NCI-H2196 treated with DMSO at 0.1 percent for 48 hours (cell line): ENCODE measurements at regions not wholly inside any gene's neighbourhood (a gene's known extent, or its start where the extent isn't known, plus 50 kb on each side); places are given as distances from the start of the nearest gene placed in this dataset.
"Not testable (repeated sequence)": the region's sequence is repeated elsewhere in the genome, so short reads cannot be mapped to it uniquely, and the experiment has no call there.

ENCODE experiments used
- DNase-seq: peaks from one replicate; lab custom pipeline; 2025; ENCODE audit not compliant: unreplicated experiment; lab: John Stamatoyannopoulos, UW

DNA sequence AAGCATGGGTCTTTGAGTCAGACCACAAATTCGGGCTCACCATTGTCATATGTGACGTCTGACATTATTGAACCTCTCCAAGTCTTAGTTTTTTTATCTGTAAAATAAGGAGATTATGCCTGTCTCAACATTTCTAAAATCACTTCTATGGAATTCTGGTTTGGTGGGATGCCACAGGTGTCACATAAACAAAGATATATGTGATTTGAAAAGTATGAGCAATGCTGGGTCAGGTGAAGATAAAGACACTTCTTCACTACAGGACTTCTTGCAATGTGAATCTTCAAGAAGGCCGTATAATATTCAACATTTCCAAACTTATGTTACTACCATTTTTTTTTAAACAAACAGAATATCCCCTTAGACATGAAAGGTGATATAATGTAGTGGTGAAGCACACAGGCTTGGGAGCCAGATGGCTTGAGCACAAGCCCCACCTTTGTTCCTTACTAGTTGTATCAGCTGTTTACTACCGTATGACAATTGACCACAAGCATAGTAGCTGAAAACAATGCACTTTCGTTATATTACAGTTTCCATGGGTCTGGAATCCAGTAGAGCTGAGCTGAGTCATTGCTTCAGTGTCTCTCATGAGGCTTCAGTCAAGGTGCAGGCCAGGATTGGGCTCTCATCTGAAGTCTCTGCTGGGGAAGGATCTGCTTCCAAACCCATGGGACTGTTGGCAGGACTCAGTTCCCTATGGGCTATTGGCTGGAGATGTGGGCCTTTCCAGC lies 87.7 kb downstream of the UTP18 start:
- no peak for DNase-seq

DNA sequence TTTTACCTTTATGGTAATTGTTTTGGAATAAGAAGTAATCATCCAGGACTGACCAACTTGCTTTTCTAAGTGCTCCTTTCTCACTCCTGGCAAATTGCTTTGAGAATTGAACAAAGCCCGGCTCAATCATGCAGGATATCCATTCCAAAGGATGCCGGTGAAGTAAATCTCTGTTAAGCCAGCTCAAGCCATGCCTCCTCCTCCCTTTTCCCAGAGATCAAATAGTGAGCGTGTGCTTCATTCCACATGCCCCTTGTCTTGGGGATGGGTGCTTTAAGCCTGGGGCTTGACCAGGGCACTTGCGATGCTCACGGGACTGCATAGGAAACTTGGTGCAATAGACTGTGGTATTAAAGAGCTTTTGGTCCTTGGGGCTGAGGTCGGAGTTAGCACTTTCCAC lies 90.7 kb downstream of the UTP18 start:
- DNase-seq: no peak

DNA sequence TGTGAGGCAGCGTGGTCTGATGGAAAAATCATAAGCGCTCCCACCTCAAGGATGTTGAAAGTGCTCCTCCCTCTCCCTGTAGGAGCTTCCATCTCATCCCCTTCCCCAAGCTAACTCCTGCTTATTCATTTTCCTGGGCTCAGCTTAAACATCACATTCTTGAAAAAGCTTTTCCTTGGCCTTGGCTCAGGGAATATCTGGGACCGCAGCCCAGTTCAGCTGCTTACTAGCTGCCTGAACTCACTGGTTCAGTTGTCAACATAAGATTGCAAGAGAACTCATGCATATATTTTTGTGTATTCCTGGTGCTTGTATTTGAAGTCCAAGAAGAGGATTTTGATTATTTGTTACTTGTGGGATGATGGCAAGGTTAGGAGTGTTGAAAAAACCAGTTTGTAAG lies 91.5 kb downstream of the UTP18 start:
- no peak for DNase-seq

DNA sequence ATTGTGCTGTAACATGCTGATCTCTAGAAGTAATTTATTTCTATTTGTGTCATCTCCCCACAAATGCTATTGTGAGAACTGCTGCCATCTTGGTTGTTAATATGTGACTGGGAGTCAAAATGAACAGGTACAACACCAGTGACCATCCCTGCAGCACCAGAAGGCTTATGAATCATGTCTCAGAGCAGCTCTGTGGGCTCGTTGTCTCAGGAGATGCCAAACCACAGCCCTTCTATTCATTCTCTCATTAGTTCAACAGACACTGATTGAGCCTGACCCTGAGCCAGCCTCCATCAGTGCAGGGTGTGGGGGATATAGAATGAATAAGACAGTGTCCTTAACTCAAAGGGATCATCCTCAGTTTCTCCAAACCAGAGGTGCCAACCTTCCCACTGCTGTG lies 92.5 kb downstream of the UTP18 start:
- no peak for DNase-seq

DNA sequence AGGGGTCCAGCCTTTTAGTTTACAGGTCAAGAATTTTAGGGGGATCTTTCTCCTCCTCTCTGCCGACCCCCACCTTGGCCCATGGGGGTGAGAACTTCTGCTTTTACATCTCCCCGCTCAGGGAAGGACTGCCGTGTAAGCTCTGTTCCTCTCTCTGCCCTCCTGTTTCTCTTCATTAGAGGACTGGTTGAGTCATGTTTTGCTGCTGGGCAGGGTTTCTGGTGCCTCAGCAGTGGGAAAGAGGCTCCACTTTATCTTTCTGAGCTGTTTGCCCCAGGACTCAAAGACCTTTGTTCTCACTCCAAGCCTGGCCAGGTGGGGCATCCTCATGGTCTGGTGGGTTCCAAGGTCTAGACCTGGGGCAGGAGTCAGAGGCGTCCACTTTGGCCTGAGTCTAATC lies 93.0 kb downstream of the UTP18 start:
- DNase-seq: no peak

DNA sequence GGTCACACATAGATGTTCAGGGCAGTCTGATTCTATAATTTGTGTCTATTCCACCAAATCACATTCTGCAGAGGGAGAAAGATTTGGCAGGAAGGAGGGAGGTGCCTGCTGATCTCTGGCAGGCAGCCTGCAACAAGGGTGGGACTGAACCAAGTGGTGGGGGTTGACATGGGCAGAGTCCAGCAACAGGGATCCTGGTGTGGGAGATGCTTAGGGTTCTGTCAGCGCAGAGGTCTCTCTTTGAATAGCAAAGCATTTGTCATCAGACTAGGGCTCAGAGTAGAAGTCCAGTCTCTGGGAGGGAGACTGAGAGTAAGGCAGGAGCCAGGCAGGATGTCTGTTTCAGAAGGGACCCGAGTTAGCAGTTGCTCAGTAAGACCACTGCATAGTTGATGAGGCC lies 94.6 kb downstream of the UTP18 start:
- no peak for DNase-seq

DNA sequence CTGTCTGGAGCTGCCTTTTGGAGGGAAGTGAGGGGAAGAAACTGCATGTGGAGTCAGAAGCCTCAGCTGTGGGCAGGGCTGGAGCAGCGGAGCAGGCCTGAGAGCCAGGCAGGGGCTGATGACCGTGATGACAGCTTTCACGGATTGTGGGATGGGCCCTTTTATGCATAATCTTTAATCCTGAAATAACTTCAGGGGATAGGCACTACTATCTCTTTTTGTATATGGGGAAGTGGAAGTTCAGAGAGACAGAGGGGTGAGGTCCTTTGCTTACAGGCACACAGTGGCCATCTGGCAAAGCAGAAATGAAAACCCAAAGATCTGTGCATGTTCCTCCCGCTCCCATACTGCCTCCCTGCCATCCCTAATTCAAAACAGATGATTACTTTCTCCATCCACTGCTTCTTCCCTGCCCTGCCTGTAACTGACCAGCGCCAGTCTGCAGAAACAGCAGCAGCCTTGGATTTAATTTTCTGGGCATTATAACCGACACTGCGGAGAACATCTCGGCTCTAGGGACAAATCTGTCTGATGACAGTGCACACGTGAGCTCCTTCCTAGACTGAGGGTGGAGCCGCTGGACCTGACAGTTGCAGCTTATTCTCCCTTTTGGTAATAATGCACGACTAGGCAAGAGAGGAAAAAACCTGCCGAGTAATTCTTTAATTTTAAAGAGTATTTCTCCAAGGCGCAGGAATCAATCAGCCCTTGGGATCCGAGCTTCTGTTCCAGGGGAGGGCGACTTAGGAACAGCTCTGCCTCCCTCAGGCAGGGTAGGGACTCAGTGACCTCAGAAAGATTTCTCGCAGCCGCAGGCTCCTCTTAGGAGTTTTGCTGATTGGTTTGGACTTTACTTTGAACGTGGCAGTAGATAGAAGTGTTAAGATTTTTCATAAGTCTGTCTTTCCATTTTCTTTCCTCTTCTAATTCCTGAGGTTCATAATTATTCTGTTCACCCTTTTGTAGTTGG lies 95.4 kb downstream of the UTP18 start:
- no peak for DNase-seq

DNA sequence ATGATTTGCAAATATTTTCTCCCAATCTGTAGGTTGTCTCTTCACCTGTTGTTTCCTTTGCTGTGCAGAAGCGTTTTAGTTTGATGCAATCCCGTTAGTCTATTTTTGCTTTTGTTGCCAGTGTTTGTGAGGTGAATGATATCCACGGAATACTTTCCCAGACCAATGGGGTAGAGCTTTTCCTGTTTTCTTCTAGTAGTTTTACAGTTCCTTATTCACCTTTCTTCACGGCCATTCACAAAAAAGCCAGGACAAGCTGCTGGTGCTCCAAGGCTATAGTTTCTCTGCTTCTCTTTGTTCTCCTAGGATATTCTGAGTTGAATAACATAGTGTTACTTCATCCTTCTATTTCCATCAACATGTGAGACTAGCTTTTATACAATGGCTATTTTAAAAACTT lies 98.7 kb downstream of the UTP18 start:
- DNase-seq: no peak

DNA sequence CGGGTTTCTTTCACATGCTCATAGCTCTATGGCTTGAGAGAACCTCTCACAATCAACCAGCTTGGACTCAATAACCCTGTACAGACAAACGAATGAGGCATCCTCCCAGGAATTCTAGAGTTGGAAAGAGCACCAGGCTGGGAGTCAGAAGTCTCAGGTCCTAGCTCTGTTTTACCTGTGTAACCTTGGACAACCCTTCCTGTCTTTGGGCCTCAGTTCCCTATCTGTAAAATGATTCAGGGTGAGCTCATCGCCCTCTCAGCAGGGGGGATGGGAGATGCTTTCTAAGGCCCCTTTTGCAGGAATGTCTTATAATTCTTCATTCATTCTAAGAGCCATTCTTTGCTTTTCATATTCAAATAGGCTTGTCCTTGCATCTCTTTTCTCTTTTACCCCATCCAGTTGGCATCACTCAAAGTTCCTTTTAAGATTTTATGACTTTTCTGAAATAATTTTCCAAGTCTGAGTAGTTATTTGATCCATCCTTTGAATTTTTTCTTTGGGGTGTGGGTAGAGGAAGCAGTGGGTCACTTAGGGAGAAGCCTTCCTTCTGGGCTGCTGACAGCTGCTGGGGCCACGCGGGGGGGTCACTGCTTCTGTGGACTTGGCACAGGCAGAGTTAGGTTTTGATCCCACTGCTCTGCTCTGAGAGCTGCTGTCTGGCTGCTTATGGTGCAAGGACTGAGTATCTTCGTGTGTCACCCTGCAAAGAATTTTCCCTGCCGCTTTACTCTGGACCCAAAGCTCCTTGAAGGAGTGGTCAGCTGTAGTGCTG lies 102.7 kb downstream of the UTP18 start:
- no peak for DNase-seq

DNA sequence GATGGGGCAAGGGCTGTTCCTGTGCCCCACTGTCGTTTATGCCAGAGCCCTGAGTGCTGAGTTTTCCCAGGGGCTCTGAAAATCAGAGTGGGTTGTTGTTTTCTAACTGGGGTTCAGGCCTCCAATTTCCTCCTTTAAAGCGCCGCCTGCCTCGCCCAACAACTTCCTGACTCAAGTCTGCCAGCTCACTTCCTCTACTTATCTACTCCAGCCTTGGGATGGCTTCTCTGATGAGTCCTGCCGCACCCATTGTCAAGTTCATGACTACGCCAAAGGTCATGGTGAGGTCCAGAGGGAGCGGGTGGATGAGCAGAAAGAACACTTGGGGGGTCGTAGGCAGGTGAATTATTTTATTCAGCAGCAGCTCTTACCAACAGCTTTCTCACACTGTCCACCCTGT lies 104.7 kb downstream of the UTP18 start:
- no peak for DNase-seq

DNA sequence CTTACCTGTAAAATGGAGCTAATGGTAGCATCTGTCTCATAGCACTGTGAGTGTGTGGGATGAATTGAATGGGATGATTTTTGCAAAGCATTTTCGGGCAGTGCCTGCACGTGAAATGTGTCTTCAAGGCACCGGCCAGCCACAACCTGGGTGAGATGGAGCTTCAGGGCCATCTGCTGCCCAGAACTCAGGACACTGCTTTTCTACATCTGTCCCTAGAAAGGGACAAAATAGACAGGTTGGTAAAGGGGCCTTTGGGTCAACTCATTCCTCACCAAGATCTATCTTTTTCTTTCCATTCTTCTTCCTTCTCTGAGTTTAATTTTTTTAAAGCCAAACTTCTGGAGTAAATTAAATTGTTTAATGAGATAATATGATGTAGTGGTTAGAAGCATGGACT lies 106.5 kb downstream of the UTP18 start:
- DNase-seq: no peak

DNA sequence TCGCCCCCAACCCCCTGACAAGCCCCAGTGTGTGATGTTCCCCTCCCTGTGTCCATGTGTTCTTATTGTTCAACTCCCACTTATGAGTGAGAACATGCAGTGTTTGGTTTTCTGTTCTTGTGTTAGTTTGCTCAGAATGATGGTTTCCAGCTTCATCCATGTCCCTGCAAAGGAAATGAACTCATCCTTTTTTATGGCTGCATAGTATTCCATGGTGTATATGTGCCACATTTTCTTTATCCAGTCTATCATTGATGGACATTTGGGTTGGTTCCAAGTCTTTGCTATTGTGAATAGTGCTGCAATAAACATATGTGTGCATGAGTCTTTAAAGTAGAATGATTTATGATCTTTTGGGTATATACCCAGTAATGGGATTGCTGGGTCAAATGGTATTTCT lies 107.5 kb downstream of the UTP18 start:
- DNase-seq: not testable (repeated sequence)

DNA sequence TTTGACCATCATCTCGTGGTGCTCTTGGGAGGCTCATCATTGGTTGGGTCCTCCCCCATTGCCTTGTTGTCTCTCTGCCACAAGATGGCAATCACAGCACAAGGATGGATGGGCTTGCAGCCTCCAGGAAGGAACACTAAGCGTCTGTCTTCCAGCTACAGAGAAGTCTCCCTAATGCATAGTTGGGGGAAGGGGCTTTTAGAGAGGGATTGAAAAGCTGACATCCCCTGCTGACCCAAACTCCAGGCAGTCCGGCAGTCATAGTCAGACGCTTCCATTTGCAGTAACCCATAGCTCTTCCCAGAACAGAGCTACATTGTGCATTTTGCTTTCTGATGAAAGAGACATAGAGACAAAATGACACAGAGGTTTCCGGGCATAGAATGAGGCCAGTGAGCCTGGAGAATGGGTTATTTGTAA lies 111.4 kb downstream of the UTP18 start:
- DNase-seq: peak; percentile 43

DNA sequence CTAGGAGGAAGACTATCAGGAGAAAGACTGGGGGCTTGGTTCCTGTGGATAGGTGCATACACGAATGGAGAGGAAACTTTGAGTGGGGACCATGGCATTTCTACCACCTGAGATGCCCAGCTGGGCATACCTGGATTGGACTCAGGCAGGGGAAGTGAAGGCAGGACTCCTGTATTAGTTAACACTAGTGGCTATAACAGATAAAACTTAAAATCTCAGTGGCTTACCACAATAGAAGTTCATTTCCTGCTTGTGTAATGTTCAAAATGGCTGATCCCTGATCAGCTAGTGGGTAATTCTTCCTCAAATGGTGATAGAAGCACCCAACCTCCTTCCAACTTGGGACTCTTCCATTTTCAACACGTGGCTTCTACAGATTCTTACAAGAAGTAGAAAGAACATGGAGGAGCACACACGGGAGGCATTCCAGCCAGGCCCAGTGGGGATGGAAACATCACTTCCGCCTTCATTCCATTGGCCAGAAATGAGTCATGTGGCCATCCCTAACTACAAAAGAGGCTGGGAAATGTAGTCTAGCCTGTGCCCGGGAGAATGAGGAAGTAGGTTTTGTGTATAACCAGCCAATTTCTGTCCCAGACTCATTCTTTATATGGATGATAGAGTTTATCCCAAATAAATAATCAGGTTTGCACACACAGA lies 112.1 kb downstream of the UTP18 start:
- no peak for DNase-seq

DNA sequence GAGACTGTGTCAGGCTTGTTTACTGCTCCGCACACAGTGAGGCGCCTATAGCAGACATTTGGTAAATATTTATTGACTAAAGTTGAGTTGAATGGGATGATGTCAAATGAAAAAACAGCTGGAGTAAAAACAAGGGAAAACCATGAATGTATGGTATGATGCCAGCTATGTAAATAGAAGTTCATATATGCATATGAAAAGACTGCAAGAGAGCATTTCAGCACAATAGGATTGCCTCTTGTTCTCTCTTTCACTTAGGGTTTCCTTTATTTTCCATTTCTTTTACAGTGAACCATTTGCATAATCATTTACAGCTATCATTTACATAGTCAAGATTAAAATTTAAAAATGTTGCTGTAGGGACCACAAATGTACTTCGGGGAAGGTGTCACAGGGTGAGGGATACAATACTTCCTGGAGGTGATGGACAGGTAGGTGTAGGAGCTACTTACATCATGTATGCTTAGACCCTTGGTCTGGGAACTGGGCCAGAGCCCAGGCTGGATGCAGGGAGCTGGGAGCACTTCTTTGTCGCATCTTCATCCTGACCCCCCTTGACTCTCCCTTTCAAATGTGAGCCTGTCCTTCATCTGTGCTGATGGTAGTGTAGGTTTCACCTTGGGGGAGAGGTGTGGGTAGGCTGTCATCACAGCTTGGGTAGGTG lies 113.3 kb downstream of the UTP18 start:
- no peak for DNase-seq

DNA sequence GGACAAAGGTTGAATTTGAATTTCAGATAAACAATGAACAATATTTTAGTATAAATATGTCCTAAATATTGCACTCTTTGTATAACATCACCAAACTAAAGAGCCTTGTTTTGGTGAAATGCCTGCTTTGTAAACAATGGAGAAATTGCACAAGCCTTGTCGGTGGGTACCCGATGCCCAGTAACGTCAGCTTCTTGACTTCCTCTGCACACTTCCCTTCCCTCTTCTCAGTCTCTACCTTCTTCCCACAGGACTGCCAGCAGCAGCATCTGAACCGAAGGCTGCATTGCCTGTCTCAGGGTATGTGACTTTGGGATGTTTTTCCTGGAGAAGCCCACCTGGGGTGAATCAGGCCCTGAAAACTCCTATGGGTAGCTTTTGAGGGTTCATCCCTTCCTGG lies 113.9 kb downstream of the UTP18 start:
- no peak for DNase-seq

DNA sequence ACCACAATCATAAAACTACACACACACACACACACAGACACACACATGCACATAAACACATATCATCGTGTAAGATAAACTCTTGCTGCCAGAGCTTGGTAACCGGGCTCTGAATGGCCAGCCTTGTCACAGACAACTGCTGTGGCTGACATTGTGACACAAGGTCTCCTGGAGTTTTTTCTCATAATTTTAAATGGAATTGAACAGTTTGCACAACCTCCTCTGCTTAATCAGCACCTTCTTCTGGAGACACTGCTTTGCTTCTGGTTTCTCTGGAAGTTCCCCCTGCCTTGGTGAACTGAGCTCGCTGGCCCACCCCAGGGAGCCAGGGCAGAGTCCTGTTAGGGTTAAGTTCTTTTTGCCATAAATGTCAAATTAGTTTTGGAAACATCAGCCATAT lies 115.4 kb downstream of the UTP18 start:
- DNase-seq: no peak

DNA sequence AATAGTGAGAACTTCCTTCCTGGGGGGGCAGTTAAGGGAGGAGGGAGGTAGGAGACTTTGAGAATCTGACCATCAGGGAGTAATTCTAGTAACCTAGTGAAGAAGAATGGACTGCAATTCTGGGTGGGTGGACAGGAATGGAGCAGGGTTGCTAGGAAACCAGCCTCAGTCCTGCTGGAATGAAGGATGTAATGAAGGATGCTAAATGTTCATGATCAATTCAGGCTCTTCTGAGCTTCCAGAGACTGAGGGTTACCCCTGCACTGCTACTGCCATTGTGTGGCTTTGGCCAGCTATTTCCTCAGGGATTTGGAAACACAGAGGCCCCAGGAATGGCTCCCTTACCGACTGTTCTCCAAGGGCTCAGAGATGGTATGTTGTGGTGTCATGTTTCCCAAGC lies 116.4 kb downstream of the UTP18 start:
- DNase-seq: no peak

DNA sequence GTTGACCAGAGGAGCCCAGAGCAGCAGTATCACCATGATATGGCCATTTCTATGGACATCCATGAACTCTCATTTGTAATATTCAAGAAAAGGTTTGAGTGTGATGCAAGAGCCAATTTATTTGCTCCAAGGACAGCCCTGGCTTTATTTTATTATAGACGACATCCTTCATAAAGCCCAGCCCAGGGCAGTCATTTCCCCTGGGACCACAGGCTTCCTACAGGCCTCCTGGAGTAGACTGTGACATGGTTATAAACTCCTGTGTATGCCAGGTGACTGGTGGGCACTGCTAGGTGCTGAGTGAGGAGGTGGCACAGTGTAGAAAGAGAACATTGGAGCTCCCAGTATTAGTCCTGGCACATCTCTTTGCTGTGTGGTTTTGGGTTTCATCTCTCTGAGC lies 120.9 kb downstream of the UTP18 start:
- DNase-seq: no peak

DNA sequence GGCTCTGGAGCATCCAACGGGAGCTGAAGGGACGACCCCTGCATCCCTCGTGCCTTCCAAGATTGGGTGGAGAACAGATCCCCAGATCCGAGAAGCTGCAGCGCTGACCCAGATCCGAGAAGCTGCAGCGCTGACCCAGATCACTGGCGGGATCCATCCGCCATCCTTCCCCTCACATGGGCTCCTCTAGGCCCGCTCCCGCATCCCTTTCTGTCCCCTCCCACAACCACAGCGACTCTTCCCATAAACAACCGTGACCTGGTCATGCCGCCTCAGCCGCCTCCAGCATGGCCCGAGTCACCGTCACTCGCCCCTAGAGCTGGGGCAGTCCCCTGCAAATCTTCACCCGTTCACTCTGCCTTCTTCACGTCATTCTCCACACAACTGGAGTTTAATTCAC lies 124.9 kb downstream of the UTP18 start:
- no peak for DNase-seq

DNA sequence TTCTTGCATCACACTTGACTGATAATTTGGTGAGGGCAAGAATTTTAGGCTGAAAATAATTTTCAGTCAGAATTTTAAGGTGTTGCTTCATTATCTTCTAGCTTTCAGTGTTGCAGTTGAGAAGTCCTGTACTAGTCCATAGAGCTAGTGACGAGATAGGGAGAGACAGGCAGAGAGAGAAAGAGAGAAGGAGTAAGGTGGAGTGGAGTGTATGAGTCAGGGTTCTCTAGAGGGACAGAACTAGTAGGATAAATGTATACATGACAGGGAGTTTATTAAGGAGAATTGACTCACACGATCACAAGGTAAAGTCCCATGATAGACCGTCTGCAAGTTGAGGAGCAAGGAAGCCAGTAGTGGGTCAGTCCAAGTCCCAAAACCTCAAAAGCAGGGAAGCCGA lies 127.2 kb downstream of the UTP18 start:
- no peak for DNase-seq
